H7 (cell line): ENCODE measurements at regions not wholly inside any gene's neighbourhood (a gene's known extent, or its start where the extent isn't known, plus 50 kb on each side); places are given as distances from the start of the nearest gene placed in this dataset.

Experiments
- DNase-seq: peaks from one replicate; pipeline ENCODE4 v3.0.0; 2012
- H3K27me3 ChIP-seq: 2 replicates; pipeline ENCODE4 v1.6.0; 2011; ENCODE audit warnings: mild to moderate bottlenecking, low read length; ENCODE audit not compliant: control insufficient read depth, insufficient read depth
- H3K36me3 ChIP-seq: replicated peaks from 2 replicates; pipeline ENCODE4 v1.5.1; 2011; ENCODE audit warnings: low read length; ENCODE audit not compliant: control insufficient read depth, insufficient read depth
- H3K4me3 ChIP-seq: 2 replicates; pipeline ENCODE4 v1.5.1; 2011; ENCODE audit warnings: low read depth, mild to moderate bottlenecking, control low read depth, low read length, moderate library complexity; ENCODE audit not compliant: insufficient read depth

DNA sequence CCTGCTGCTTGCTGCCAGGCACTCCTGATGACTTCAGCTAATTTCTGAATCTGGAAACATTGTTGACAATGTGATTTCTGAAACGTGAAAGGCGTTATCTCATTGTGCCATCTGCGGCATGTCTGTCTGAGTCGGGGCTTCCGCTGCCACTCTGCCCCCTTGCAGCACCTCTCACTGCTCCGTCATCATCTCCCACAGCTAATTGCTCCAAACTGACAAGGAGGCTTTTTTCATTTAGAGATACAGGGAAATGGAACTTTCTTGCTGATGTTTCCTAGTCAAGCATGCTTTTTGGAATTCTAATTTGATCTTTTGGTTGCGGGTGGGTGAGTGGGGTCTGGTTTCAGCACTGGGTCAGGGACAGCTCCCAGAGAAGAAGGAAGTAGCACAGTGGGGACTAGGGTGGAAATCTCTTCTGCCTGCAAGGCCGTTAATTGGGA, 233.5 kb downstream of the DHX35 start:
- H3K4me3 ChIP-seq: no peak overlapping the region
- no peaks in the 10 kb centered on the region for H3K36me3 ChIP-seq
- peak; percentile 43 for DNase-seq
- H3K27me3 ChIP-seq: no peaks in the 10 kb centered on the region; the same call in 1 of the 2 replicates

DNA sequence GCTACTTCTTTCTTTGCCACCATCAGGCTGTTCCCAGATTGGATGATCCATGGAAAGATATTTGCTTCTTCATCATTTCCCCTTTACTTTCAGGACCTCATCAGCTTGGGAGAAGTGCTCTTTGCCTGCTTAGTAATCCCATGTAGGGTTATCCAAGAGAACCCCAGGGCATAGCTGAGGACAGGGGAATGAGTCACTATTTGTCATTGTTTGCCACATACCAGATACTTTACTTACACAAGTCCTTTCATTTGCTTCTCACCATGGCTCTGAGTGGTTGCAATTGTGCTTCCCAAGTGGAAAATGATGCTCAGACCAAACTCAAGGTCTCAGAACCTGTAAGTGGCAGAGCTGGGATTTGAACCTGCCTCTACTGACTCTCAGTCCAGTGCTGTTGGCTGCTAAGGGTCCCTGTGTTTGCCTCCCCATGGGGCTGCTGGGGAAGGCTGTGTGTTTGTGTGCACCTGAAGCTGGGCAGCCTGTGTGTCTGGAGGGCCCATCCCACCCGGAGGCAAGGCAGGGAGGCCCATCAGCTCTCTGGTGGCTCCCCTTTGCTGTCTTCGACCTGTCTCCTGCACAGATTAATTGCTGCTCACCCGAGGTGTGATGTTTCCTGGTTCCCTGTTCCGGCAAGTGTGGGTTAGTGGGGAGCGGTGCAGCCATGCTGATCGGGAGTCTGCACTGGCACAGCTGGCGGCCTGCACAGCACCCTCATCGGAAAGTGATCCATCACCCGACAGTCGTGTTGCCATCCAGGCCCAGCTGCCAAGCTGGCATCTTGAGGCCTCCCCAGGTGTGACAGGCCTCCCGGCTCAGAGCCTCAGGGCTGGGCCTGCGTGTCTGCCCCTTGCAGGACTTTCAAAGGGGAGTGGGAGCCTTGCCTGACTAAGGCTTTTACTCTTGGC, 228.8 kb downstream of the DHX35 start:
- H3K36me3 ChIP-seq: no peaks in the 10 kb centered on the region
- H3K4me3 ChIP-seq: no peak overlapping the region
- no peaks in the 10 kb centered on the region for H3K27me3 ChIP-seq
- no peak for DNase-seq

DNA sequence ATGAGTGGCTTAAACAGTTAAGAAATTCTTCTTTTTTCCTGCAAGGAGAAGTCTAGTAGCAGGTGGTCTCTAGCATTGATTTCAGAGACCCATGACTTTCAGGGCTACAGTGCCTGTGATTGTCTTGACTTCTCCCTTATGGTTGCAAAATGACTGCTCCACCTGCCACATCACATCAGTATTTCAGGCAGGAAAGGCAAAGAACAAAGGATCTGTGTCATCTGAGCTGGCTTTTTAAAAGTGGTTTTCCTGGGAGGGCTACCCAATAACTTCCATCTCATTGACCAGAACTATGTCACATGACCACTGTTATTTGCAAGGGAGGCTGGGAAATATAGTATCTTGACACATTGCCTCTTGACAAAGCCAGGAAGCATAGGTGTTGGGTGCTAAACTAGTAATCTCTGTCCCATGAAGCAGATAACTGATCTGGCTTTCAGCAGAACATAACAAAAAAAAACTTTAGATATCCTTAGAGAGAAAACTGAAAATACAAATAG, 226.2 kb downstream of the DHX35 start:
- Histone ChIP-seq H3K27me3 (no peaks in the 10 kb centered on the region), H3K36me3 (no peaks in the 10 kb centered on the region), H3K4me3 (no peak overlapping the region)
- DNase-seq: no peak

DNA sequence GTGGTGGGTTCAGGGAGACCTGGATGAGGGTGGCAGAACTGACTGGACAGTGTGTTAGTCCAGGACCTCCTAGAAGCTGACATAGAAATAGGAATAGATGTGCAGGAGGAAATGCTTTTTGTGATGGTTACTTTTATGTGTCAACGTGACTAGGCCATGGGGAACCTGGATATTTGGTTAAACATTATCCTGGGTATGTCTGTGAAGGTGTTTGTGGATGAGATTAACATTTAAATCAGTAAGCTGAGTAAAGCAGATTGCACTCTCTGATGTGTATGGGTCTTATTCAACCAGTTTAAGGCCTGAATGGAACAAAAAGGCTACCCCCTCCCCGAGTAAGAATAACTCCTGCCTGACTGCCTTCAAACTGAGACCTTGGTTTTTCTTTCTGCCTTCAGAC, 219.3 kb downstream of the DHX35 start:
- no peak for DNase-seq
- Histone ChIP-seq H3K27me3 (no peaks in the 10 kb centered on the region; the same call in 1 of the 2 replicates), H3K4me3 (no peak overlapping the region), H3K36me3 (no peaks in the 10 kb centered on the region)

DNA sequence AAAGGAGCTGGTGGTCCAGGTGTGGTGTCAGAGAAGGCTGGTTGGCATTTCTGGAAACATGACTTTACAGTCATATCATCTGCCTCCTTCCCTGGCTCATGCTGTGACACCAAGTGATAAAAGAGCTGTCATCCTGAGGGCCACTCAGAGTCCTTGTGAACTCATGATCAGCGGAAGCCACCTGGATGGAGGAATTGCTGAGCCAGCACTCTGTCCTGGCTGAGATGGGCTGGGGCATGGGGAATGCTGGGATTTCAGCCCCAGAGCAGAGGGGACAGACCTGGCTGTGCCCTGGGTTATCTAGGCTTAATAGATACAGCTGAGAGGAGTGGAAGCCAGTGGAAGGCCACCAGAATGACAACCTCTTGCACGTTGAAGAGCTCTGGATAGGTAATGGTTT, 214.3 kb downstream of the DHX35 start:
- no peak for DNase-seq
- Histone ChIP-seq H3K36me3 (no peaks in the 10 kb centered on the region), H3K27me3 (no peaks in the 10 kb centered on the region; the same call in 1 of the 2 replicates), H3K4me3 (no peak overlapping the region)

DNA sequence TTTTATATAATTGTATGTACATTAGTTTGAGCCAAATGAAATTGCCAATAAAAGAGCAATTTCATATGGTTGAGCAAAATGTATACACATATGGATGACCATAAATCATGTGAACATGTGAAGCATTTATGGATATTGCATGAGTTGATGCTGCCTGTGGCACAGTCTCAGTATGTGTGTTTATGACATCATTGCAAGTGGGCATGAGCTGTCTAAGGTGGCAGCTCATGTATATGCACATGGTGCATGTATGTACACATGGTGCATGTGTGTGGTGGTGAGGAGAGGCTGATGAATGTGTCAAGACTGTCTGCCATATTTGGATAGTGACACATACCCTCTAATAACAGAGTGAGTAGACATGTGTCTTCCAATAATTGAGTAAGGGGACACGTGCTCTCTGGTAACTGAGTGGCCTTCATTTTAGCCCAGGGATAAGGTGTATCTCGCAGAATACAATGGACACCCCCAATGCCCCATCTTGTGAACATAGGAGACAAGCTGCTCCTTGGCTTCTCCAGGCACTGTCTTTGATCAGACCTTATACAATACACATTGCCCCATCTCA, 208.8 kb downstream of the DHX35 start:
- Histone ChIP-seq H3K27me3 (no peaks in the 10 kb centered on the region), H3K36me3 (no peaks in the 10 kb centered on the region), H3K4me3 (no peak overlapping the region)
- DNase-seq: no peak

DNA sequence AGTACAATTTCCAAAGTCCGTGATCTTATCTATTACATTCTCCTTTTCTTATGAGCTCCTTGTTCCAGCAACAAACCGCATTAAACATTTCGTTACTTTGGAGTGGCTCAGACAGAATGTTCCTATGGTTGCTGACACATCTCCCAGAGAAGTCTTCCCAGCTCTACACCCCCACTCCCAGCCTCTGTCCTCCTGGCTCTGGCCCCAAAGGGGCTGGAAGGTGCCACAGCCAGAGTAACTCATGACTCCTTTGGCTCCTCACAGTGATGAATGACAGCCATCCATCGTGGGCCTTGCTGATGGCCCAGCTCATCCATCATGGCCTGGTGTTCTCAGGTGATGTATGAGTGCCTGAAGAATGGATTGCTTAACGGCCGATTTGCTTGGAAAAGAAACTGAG, 203.0 kb downstream of the DHX35 start:
- Histone ChIP-seq H3K4me3 (no peak overlapping the region), H3K27me3 (no peaks in the 10 kb centered on the region), H3K36me3 (no peaks in the 10 kb centered on the region)
- DNase-seq: no peak

DNA sequence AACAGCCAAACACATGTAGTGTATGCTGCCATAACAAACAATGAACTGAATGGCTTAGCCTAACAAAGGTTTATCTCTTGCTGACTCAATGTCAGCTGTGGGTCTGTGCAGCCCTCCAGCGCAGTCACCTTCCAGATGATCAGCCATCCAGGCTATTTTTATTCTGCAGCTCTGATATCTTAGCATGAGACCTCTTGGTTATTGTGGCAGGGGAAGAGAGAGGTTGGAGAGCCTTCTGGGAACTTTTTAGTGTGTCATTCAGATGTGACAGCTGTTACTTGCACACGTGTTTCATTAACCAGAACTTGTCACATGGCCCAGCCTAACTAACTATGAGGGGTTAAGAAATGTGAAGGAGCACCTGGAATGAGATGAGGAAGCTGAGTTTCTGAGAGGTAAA, 202.5 kb downstream of the DHX35 start:
- no peaks in the 10 kb centered on the region for H3K36me3 ChIP-seq
- no peak for DNase-seq
- no peaks in the 10 kb centered on the region for H3K27me3 ChIP-seq
- no peak overlapping the region for H3K4me3 ChIP-seq

DNA sequence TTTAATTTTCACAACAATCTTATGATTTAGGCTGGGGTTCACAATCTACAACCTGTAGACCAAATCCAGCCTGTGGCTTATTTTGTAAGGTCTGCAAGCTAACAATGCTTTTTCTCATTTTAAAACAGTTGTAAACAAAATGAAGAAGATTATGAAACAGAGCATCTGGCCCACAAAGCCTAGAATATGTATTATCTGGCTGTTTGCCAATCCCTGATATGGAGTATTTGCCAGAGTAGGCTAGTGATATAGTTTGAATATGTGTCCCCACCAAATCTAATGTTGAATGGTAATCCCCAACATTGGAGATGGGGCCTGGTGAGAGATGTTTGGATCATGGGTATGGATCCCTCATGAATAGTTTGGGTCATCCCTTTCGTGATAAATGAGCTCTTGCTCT, 201.8 kb downstream of the DHX35 start:
- Histone ChIP-seq H3K4me3 (no peak overlapping the region), H3K27me3 (no peaks in the 10 kb centered on the region), H3K36me3 (no peaks in the 10 kb centered on the region)
- no peak for DNase-seq

DNA sequence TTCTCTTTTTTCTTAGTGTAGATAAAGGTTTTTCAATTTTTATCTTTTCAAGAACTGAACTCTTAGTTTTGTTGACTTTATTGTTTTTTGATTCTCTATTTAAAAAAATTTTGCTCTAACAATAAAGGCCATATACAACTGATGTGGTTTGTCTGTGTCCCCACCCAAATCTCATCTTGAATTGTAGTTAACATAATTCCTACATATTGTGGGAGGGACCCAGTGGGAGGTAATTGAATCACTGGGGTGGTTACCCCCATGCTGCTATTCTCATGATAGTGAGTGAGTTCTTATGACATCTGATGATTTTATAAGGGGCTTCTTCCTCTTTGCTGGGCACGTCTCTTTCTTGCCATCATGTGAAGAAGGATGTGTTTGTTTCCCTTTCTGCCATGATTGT, 199.8 kb downstream of the DHX35 start:
- Histone ChIP-seq H3K4me3 (no peak overlapping the region), H3K36me3 (no peaks in the 10 kb centered on the region), H3K27me3 (no peaks in the 10 kb centered on the region)
- DNase-seq: no peak

DNA sequence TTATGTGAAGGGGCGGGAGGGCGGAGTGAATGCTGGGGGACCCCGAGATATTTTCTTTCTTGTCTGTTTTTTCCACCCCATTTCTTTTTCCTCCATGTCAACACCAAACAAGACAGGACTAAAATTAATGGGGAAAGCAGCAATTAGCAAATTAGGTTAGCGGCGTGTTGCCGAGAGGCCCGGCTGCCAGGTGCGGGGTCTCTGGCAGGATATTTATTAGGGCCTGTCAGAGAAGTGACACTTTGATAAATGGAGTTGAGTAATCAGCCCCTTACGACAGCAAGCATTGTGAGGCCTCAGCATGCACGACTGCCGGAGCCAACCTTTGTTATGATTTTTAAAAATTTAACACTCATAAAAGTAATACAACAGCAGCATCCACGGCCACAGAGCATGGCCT, 193.8 kb downstream of the DHX35 start:
- DNase-seq: no peak
- Histone ChIP-seq H3K4me3 (no peak overlapping the region), H3K36me3 (no peaks in the 10 kb centered on the region), H3K27me3 (no peaks in the 10 kb centered on the region)

DNA sequence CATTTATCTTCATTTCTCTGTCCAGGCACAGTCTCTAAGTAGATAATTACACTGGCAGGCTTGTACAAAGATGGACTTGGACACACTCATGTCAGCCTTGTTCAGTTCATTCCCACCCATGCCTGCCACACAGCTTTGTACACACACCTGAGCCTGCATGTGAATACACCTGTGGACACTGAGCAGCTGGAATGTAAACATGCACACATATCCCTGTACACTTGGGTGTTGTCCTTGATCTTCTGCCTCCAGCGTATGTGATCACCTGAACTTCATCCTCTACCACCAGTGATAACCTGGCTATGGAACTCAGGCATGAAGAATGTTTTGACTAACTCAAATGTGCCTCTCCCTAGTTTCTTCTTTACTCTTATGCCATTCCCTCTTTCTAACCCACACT, 190.6 kb downstream of the DHX35 start:
- Histone ChIP-seq H3K36me3 (no peaks in the 10 kb centered on the region), H3K4me3 (no peak overlapping the region), H3K27me3 (no peaks in the 10 kb centered on the region)
- DNase-seq: no peak

DNA sequence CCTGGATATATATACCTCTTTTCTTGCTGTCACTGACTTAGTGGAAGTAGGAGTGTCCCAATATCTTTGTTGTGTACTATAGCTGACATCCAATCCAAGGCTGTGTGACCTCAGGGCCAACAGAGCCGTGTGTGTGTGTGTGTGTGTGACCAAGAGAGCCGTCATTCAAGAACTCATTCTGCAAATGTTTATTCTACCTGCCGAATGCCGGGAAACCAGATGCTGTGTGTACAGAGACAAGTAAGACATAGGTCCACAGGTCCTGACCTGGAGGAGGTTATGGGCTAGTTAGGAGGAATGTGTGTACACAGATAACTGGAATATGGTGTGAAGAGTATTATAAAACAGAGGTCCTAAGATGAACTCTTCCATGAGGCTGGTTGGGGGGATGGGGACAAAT, 190.0 kb downstream of the DHX35 start:
- Histone ChIP-seq H3K4me3 (no peak overlapping the region), H3K27me3 (no peaks in the 10 kb centered on the region), H3K36me3 (no peaks in the 10 kb centered on the region)
- DNase-seq: no peak

DNA sequence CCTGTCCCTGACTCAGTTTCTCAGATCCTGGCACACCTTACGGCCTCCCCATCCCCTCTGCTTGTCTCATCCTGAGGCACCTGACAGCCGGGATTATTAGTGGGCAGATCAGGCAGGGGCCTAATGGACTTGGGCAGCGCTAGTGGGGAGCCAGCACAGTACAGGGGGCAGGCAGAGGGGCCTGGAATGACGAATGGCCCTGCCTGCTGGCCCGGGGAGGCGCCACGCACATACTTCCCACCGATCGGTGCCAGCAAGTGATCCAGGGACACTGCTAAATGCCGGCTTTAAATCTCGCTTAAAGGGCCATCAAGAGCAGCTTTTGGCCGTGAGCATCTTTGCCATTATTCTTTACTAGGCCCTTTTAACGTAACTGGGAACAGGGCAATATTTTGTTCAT, 188.4 kb downstream of the DHX35 start:
- Histone ChIP-seq H3K4me3 (no peak overlapping the region), H3K36me3 (no peaks in the 10 kb centered on the region), H3K27me3 (no peaks in the 10 kb centered on the region)
- DNase-seq: no peak

DNA sequence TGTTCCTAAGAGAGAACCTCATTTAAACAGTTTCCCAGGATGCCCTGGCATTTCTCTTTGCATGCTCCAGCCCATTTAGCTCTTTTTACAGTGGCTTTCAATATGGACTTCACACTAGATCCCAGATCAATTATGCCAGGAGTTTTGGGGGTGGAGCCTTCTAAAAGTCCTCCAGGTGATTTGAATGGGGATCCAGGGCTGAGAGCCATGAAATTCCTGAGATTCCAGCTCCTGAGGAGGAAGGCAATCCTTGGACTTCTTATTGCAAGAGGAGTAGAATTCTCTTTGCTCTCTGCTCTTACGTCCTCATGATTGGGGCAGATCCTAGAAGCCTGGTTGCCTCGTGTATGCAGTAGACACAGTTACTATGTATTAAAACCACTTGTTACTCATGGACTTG, 184.2 kb downstream of the DHX35 start:
- peak; percentile 65 for DNase-seq
- Histone ChIP-seq H3K27me3 (no peaks in the 10 kb centered on the region), H3K36me3 (no peaks in the 10 kb centered on the region), H3K4me3 (no peak overlapping the region)
